DND-41 (cell line): ENCODE measurements at regions not wholly inside any gene's neighbourhood (a gene's known extent, or its start where the extent isn't known, plus 50 kb on each side); places are given as distances from the start of the nearest gene placed in this dataset.

Source experiments
- ATAC-seq: fragments of 200-7000 bp; cut with Tn5 transposase; 3 replicates; pipeline ENCODE4 v1.9.1; 2021; ENCODE audit warnings: low read depth; ENCODE audit not compliant: insufficient read depth
- DNase-seq: peaks from one replicate; pipeline ENCODE4 v3.0.0-alpha.2; 2020
- H2AFZ ChIP-seq: 2 replicates; pipeline ENCODE4 v1.6.0; 2012; ENCODE audit warnings: low read depth, low read length
- H3K27ac ChIP-seq: 2 replicates; pipeline ENCODE4 v1.5.1; 2012; ENCODE audit warnings: low read length, inconsistent platforms
- H3K27me3 ChIP-seq: fragments of 200-600 bp; sonication (generic); 2 replicates; pipeline ENCODE4 v1.6.0; 2012; ENCODE audit warnings: low read length, mild to moderate bottlenecking, inconsistent platforms; ENCODE audit not compliant: insufficient read depth, poor library complexity
- H3K36me3 ChIP-seq: 2 replicates; pipeline ENCODE4 v1.5.1; 2012; ENCODE audit warnings: low read length, inconsistent platforms; ENCODE audit not compliant: insufficient read depth
- H3K4me1 ChIP-seq: 2 replicates; pipeline ENCODE4 v1.5.1; 2012; ENCODE audit warnings: mild to moderate bottlenecking, low read length; ENCODE audit not compliant: insufficient read depth
- H3K4me2 ChIP-seq: 2 replicates; pipeline ENCODE4 v1.6.0; 2012; ENCODE audit warnings: mild to moderate bottlenecking, moderate library complexity, low read length, inconsistent platforms; ENCODE audit not compliant: insufficient read depth
- H3K4me3 ChIP-seq, 2 experiments: fragments of 200-600 bp in 1 of 2; shearing (Covaris generic) in 1 of 2; 2 replicates each; pipeline ENCODE4 v1.5.1; 2012 to 2016; ENCODE audit warnings: inconsistent platforms in 2 of 2, low read length in 2 of 2, mild to moderate bottlenecking in 2 of 2, low read depth in 1 of 2, moderate library complexity in 1 of 2
- H3K79me2 ChIP-seq: 2 replicates; pipeline ENCODE4 v1.6.0; 2012; ENCODE audit warnings: low read length, inconsistent platforms; ENCODE audit not compliant: insufficient read depth
- H3K9ac ChIP-seq: 2 replicates; pipeline ENCODE4 v1.6.0; 2012; ENCODE audit warnings: low read depth, mild to moderate bottlenecking, inconsistent platforms, low read length, moderate library complexity
- H3K9me3 ChIP-seq: 2 replicates; pipeline ENCODE4 v1.5.1; 2012; ENCODE audit warnings: low read length, moderate library complexity, mild to moderate bottlenecking, inconsistent platforms; ENCODE audit not compliant: insufficient read depth, severe bottlenecking
- H4K20me1 ChIP-seq: 2 replicates; pipeline ENCODE4 v1.6.0; 2012; ENCODE audit warnings: low read length; ENCODE audit not compliant: insufficient read depth
- EZH2 ChIP-seq: IDR thresholded peaks from 3 replicates; pipeline ENCODE4 v1.6.1; 2012; ENCODE audit warnings: borderline replicate concordance, low read depth, mild to moderate bottlenecking, moderate library complexity, low read length, inconsistent platforms; ENCODE audit not compliant: severe bottlenecking
- TF ChIP-seq, protein P1 (sequence below): IDR thresholded peaks from 2 replicates; pipeline ENCODE4 v1.5.1; 2012; ENCODE audit warnings: borderline replicate concordance, low read length, moderate library complexity, mild to moderate bottlenecking; ENCODE audit not compliant: poor library complexity, severe bottlenecking; ENCODE audit errors: extremely low read depth

DNA sequence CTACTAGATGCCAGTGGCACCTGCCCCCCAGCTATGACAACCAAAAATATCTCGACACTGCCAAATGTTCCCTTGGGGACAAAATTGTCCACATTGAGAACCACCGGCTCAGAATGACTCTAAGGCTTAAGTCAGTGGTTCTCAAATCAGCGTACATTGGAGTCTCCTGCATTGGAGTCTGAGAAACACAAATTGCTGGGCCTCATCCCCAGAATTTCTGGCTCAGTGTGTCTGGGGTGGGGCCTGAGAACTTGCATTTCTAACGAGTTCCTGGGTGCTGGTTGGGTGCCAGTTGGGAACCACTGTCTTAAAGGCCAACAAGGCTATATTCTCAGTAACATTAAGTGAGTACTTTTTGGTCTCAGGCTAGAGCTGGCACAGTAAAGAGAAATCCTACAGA is 77.7 kb upstream of the GADD45A start:
- Histone ChIP-seq H3K9ac (no peak overlapping the region), H3K4me1 (no peaks in the 10 kb centered on the region), H3K79me2 (no peaks in the 10 kb centered on the region), H3K4me2 (no peak overlapping the region), H3K27me3 (no peaks in the 10 kb centered on the region), H4K20me1 (no peaks in the 10 kb centered on the region), H2AFZ (no peak overlapping the region), H3K9me3 (no peaks in the 10 kb centered on the region), H3K4me3 (no peak overlapping the region), H3K36me3 (no peaks in the 10 kb centered on the region), H3K27ac (no peak overlapping the region)
- DNase-seq = no peak
- TF ChIP-seq, protein P1, sequence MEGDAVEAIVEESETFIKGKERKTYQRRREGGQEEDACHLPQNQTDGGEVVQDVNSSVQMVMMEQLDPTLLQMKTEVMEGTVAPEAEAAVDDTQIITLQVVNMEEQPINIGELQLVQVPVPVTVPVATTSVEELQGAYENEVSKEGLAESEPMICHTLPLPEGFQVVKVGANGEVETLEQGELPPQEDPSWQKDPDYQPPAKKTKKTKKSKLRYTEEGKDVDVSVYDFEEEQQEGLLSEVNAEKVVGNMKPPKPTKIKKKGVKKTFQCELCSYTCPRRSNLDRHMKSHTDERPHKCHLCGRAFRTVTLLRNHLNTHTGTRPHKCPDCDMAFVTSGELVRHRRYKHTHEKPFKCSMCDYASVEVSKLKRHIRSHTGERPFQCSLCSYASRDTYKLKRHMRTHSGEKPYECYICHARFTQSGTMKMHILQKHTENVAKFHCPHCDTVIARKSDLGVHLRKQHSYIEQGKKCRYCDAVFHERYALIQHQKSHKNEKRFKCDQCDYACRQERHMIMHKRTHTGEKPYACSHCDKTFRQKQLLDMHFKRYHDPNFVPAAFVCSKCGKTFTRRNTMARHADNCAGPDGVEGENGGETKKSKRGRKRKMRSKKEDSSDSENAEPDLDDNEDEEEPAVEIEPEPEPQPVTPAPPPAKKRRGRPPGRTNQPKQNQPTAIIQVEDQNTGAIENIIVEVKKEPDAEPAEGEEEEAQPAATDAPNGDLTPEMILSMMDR = no peak
- TF ChIP-seq EZH2 = no peak
- no peak for ATAC-seq

DNA sequence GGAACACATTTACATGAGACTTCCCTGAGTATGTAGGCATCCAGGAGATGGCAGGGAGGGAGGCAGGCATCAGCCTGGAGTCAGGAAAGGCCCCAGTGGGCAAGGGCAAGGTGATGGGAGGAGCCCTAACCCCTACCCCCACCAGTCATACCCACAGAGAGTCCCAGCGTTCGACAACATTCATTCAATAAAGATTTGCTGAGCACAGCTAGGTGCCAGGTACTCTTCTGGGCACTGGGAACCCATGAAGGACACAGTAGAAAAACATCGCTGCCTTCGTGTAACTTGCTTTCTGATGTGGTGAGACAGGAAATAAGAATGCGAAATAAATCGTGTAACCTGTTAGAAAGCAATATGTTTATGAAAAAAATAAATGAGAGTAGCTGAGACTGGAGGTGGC is 77.3 kb upstream of the GADD45A start:
- H3K27ac ChIP-seq = no peak overlapping the region

DNA sequence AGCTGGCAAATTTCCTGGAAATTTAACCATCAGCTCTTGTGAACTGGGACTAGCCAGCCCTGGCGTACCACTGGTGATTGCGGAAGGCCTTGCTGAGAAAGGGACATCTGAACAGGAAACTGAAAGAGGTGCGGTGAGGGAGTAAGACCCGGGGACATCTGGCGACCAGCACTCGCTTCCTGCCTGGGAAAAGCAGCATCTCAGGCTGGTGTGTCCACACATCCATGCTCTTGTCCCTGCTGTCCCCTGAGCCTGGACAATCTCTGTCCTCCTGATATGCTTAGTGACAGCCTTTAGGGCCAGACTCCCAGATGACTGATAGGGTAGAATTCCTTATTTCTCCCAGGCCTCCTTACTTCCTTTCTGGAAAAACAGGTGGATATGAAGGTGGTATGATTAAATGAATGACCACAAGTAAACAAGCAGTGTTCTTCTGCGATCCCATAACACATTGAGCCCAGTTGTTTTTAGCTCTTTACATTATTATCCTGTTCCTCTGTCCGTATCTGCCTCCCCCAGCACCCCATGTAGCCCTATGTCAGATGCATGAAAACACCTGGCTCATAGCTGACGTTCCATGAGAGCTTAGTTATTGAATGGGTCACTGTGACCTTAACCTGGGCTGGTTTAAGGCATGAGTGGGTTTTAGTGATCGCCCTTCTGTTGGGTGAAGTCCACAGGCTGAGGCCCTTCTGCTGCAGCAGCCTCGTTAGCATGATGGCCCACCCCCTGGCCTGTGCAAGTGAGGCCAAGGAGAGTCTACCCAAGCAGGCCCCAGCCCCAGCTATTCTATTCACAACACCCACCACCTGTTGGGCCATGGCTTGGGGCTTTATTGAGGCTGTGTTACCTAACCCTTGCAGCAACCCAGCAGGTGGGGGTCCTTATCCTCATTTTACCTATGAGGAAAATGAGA is 76.1 kb upstream of the GADD45A start:
- no peaks in the 10 kb centered on the region for H3K4me1 ChIP-seq
- no peaks in the 10 kb centered on the region for H3K36me3 ChIP-seq
- ATAC-seq (no peak), DNase-seq (no peak)
- no peak overlapping the region for H3K27ac ChIP-seq
- TF ChIP-seq EZH2 = no peak
- TF ChIP-seq, protein P1 = no peak
- no peaks in the 10 kb centered on the region for H3K9me3 ChIP-seq
- H3K27me3 ChIP-seq = peaks cover 5% of the 10 kb centered on the region
- H4K20me1 ChIP-seq = no peaks in the 10 kb centered on the region
- H3K4me3 ChIP-seq = no peak overlapping the region
- H3K79me2 ChIP-seq = no peaks in the 10 kb centered on the region
- H3K9ac ChIP-seq = no peak overlapping the region
- no peak overlapping the region for H2AFZ ChIP-seq
- no peak overlapping the region for H3K4me2 ChIP-seq

More for the DNA sequence above, 77.3 kb upstream of the GADD45A start:
- Histone ChIP-seq H3K27me3 (no peaks in the 10 kb centered on the region), H3K4me3 (no peak overlapping the region), H3K79me2 (no peaks in the 10 kb centered on the region), H3K36me3 (no peaks in the 10 kb centered on the region), H3K4me2 (no peak overlapping the region), H3K4me1 (no peaks in the 10 kb centered on the region), H4K20me1 (no peaks in the 10 kb centered on the region), H3K9me3 (no peaks in the 10 kb centered on the region), H3K9ac (no peak overlapping the region), H2AFZ (no peak overlapping the region)
- DNase-seq (no peak), ATAC-seq (no peak)
- TF ChIP-seq EZH2 = no peak
- TF ChIP-seq, protein P1 = no peak
